ENCODE measurements at regions not wholly inside any gene's neighbourhood (a gene's known extent, or its start where the extent isn't known, plus 50 kb on each side); places are given as distances from the start of the nearest gene placed in this dataset.

- no peak for TF ChIP-seq LEF1 (IDR thresholded peaks at IDR 0.05; ENCODE audit: borderline replicate concordance)
- no peak for TF ChIP-seq FOXA1 (IDR thresholded peaks at IDR 0.05)
- no peak for TF ChIP-seq ZNF384 (IDR thresholded peaks at IDR 0.05)
- TF ChIP-seq NFRKB (IDR thresholded peaks at IDR 0.05) = no peak
- TF ChIP-seq HDGF (IDR thresholded peaks at IDR 0.05; ENCODE audit: borderline replicate concordance) = no peak
- no peak for TF ChIP-seq ELF4 (IDR thresholded peaks at IDR 0.05)
- TF ChIP-seq FOXK2 (IDR thresholded peaks at IDR 0.05) = no peak
- TF ChIP-seq SP1 (IDR thresholded peaks at IDR 0.05) = no peak
Measured at GRCh38 chr4:123125477-123125876, 203.1 kb upstream of the NUDT6 start.

Data from HEK293T (cell line).